Astrocyte of the cerebellum (primary cell): ENCODE measurements at regions not wholly inside any gene's neighbourhood (a gene's known extent, or its start where the extent isn't known, plus 50 kb on each side); places are given as distances from the start of the nearest gene placed in this dataset.
"Not testable (repeated sequence)": the region's sequence is repeated elsewhere in the genome, so short reads cannot be mapped to it uniquely, and the experiment has no call there.

ENCODE experiments used
- DNase-seq: peaks from one replicate; pipeline ENCODE4 v3.0.0-alpha.2; 2011; ENCODE audit warnings: low read depth
- H3K4me3 ChIP-seq: 2 replicates; pipeline ENCODE4 v1.5.1; 2011; ENCODE audit warnings: mild to moderate bottlenecking, low read depth, low read length, moderate library complexity
- CTCF ChIP-seq: IDR thresholded peaks from 2 replicates; pipeline ENCODE4 v1.5.1; 2012; ENCODE audit warnings: low read length, low read depth, moderate library complexity, mild to moderate bottlenecking; ENCODE audit errors: missing control alignments
- in situ Hi-C: cut with HindIII; loops from 2 replicates; pipeline ENCODE4 v1.10.0; 2017; ENCODE audit warnings: low sequenced_read_pairs

- in situ Hi-C loops = no loop called here
- no peak for DNase-seq
- no peak overlapping the region for H3K4me3 ChIP-seq
- TF ChIP-seq CTCF = no peak
Observed at GRCh38 chr2:150672311-150672710, 184.8 kb upstream of the RND3 start.

GRCh38 chr2:150669492-150669891 lies 182.0 kb upstream of the RND3 start:
- no peak overlapping the region for H3K4me3 ChIP-seq
- in situ Hi-C loops = no loop called here
- DNase-seq = no peak
- no peak for TF ChIP-seq CTCF

GRCh38 chr2:150667039-150667438 lies 179.6 kb upstream of the RND3 start:
- H3K4me3 ChIP-seq, DNase-seq, in situ Hi-C loops: not testable (repeated sequence)

GRCh38 chr2:150663143-150663542 lies 175.7 kb upstream of the RND3 start:
- in situ Hi-C loops = no loop called here
- peak; percentile 46 for DNase-seq
- TF ChIP-seq CTCF = no peak
- H3K4me3 ChIP-seq = no peak overlapping the region

- H3K4me3 ChIP-seq = no peak overlapping the region
- no peak for DNase-seq
- in situ Hi-C loops = no loop called here
- no peak for TF ChIP-seq CTCF
Observed at GRCh38 chr2:150656002-150656401, 168.5 kb upstream of the RND3 start.

- no peak for TF ChIP-seq CTCF
- no peak overlapping the region for H3K4me3 ChIP-seq
- no peak for DNase-seq
- in situ Hi-C loops = no loop called here
Observed at GRCh38 chr2:150653351-150653750, 165.9 kb upstream of the RND3 start.

GRCh38 chr2:150647943-150648342 lies 160.5 kb upstream of the RND3 start:
- H3K4me3 ChIP-seq = no peak overlapping the region
- TF ChIP-seq CTCF = no peak
- in situ Hi-C loops = no loop called here
- DNase-seq = no peak
